ENCODE measurements at regions not wholly inside any gene's neighbourhood (a gene's known extent, or its start where the extent isn't known, plus 50 kb on each side); places are given as distances from the start of the nearest gene placed in this dataset.

DNA sequence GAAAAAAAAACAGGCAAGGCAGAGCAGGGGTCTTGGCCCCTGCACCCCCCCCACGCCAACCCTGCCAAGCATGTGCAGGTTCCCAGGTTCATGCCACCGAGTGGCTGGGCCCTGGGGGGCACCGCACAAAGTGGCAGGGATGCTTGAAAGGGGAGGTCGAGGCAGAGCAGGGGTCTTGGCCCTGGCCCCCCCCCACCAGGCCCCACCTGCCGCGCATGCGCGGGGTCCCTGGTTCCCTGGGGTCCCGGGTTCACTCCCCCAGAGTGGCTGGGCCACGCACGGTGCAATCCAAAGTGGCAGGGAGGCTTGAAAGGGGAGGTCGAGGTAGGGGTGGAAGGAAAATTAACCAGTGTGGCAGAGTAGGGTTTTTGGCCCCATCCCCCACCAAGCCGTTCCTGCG is 312.2 kb downstream of the ALG10 start:
- Mint-ChIP-seq H3K4me3 (no peak overlapping the region), H3K4me1 (no peaks in the 10 kb centered on the region), H3K27ac (no peak overlapping the region), H3K27me3 (ENCODE audit: low read depth) (peaks cover 3% of the 10 kb centered on the region), H3K36me3 (ENCODE audit: insufficient read depth in 1 of 3, low read depth in 3 of 3) (peaks cover 6 to 19% (median 18%) of the 10 kb centered on the region in 3 experiments; a peak in 6 of 7 replicates), H3K9me3 (peaks cover 88 to 99% of the 10 kb centered on the region in 2 experiments)
- no peaks in the 10 kb centered on the region for H3K4me1 ChIP-seq (ENCODE audit: insufficient read depth, low read length)
- no peak overlapping the region for H2BK12ac ChIP-seq (ENCODE audit: insufficient read length, low read depth, low read length)
- DNase-seq: no peak
- no peak overlapping the region for H2BK5ac ChIP-seq (ENCODE audit: insufficient read length, low read length)
- H3T11ph ChIP-seq (ENCODE audit: low read length): no peak overlapping the region
- no peaks in the 10 kb centered on the region for H3K27me3 ChIP-seq (ENCODE audit: insufficient read depth, low read length)
- no peaks in the 10 kb centered on the region for H3K23me2 ChIP-seq (ENCODE audit: insufficient read length, low read depth, low read length, poor library complexity, severe bottlenecking)
- no peak overlapping the region for H4K8ac ChIP-seq (replicated peaks; ENCODE audit: insufficient read length, low read depth, low read length)
- no peak overlapping the region for H2BK20ac ChIP-seq (ENCODE audit: low read depth, low read length, poor library complexity, severe bottlenecking)
- H3K9ac ChIP-seq (ENCODE audit: extremely low read depth, insufficient read length, low read length): no peak overlapping the region
- H3K79me1 ChIP-seq (ENCODE audit: insufficient read depth, low read depth, low read length, poor library complexity, severe bottlenecking): no peaks in the 10 kb centered on the region
- no peak overlapping the region for H4K91ac ChIP-seq (ENCODE audit: insufficient read length, low read depth, low read length)
- H2BK15ac ChIP-seq (ENCODE audit: low read depth, low read length): no peak overlapping the region
- WGBS (ENCODE audit: extremely low coverage, insufficient read length, low lambda C conversion rate): no CpG with 5 or more reads among the region's 14 CpGs
- no peak overlapping the region for H3K27ac ChIP-seq (ENCODE audit: insufficient read length, low read depth, low read length)
- H4K5ac ChIP-seq (ENCODE audit: insufficient read length, low read depth, low read length): no peak overlapping the region
- no peaks in the 10 kb centered on the region for H4K20me1 ChIP-seq (ENCODE audit: control insufficient read depth, insufficient read depth, insufficient read length)
- no peak overlapping the region for H3K23ac ChIP-seq (ENCODE audit: insufficient read length, low read depth, low read length)
- no peak overlapping the region for H3K14ac ChIP-seq (ENCODE audit: insufficient read depth, low read length)
- H3K18ac ChIP-seq (ENCODE audit: insufficient read length, low read depth, low read length): no peak overlapping the region
- no peak overlapping the region for H3K4ac ChIP-seq (ENCODE audit: low read depth, low read length)
- H3K9me3 ChIP-seq (ENCODE audit: control insufficient read depth, low read depth, low read length): peaks cover 60% of the 10 kb centered on the region
- no peak overlapping the region for H2AFZ ChIP-seq (ENCODE audit: low read length)
- no peak overlapping the region for H2AK5ac ChIP-seq (ENCODE audit: insufficient read length, low read length)
- H3K79me2 ChIP-seq (ENCODE audit: insufficient read depth, low read length): no peaks in the 10 kb centered on the region
- H3K4me2 ChIP-seq (ENCODE audit: insufficient read depth, insufficient read length, low read length): no peak overlapping the region
- H2BK120ac ChIP-seq (ENCODE audit: low read depth, low read length, poor library complexity, severe bottlenecking): no peak overlapping the region
- H3K56ac ChIP-seq (ENCODE audit: insufficient read length, low read depth, low read length): no peak overlapping the region
- TF ChIP-seq, protein P1, sequence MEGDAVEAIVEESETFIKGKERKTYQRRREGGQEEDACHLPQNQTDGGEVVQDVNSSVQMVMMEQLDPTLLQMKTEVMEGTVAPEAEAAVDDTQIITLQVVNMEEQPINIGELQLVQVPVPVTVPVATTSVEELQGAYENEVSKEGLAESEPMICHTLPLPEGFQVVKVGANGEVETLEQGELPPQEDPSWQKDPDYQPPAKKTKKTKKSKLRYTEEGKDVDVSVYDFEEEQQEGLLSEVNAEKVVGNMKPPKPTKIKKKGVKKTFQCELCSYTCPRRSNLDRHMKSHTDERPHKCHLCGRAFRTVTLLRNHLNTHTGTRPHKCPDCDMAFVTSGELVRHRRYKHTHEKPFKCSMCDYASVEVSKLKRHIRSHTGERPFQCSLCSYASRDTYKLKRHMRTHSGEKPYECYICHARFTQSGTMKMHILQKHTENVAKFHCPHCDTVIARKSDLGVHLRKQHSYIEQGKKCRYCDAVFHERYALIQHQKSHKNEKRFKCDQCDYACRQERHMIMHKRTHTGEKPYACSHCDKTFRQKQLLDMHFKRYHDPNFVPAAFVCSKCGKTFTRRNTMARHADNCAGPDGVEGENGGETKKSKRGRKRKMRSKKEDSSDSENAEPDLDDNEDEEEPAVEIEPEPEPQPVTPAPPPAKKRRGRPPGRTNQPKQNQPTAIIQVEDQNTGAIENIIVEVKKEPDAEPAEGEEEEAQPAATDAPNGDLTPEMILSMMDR (conservative IDR thresholded peaks at IDR 0.05): no peak

Measured in H9 (cell line).